Cardiac muscle cell (in vitro differentiated cells and primary cell): ENCODE measurements at regions not wholly inside any gene's neighbourhood (a gene's known extent, or its start where the extent isn't known, plus 50 kb on each side); places are given as distances from the start of the nearest gene placed in this dataset.
"Not testable (repeated sequence)": the region's sequence is repeated elsewhere in the genome, so short reads cannot be mapped to it uniquely, and the experiment has no call there.

Experiments used
- DNase-seq, 2 donors: peaks; one replicate each; pipeline versions ENCODE4 v3.0.0 to v3.0.0-alpha.2; 2010 to 2017; ENCODE audit warnings: low read depth in 1 of 2, low spot score in 1 of 2
- H3K27ac ChIP-seq: fragments of 200-600 bp; sonication (generic); 2 replicates; pipeline ENCODE4 v1.5.1; 2016
- H3K27me3 ChIP-seq: fragments of 200-600 bp; sonication (generic); 2 replicates; pipeline ENCODE4 v1.6.0; 2016; ENCODE audit warnings: control low read depth
- H3K36me3 ChIP-seq: fragments of 200-600 bp; sonication (generic); 2 replicates; pipeline ENCODE4 v1.5.1; 2016; ENCODE audit warnings: control low read depth
- H3K4me1 ChIP-seq: fragments of 200-600 bp; sonication (generic); 2 replicates; pipeline ENCODE4 v1.8.1; 2017; ENCODE audit warnings: low read depth, mild to moderate bottlenecking, mixed run types
- H3K4me3 ChIP-seq: fragments of 200-600 bp; sonication (generic); 2 replicates; pipeline ENCODE4 v1.5.1; 2016; ENCODE audit warnings: mild to moderate bottlenecking
- H3K9me3 ChIP-seq: fragments of 200-600 bp; sonication (generic); 2 replicates; pipeline ENCODE4 v1.5.1; 2017; ENCODE audit warnings: low read depth, mild to moderate bottlenecking, control low read depth
- TF ChIP-seq, protein P1 (sequence below): IDR thresholded peaks from 2 replicates; pipeline ENCODE4 v1.5.1; 2012; ENCODE audit warnings: low read depth, mild to moderate bottlenecking, low read length

DNA sequence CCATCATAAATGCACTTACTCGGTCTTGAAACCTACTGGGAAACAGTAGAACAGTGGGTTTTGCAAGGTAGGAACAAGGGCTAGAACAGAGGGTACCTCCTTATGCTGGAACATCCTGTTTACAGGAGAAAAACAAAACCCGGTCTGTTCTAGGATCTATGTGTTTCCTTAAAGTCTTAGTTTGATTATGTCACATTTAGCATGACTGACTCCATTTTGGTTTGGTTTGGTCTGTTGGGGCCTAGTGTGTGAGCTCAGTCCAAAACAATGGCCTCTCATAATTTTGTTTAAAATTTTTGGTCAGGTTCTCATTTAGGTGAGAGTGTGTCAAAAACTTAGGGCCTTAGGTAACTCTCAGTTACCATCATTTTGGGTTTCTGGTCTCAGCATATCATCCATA lies 96.3 kb upstream of the TRIM24 start:
- no peaks in the 10 kb centered on the region for H3K36me3 ChIP-seq
- DNase-seq = no peak
- H3K4me1 ChIP-seq = no peaks in the 10 kb centered on the region
- H3K27me3 ChIP-seq = no peaks in the 10 kb centered on the region
- TF ChIP-seq, protein P1, sequence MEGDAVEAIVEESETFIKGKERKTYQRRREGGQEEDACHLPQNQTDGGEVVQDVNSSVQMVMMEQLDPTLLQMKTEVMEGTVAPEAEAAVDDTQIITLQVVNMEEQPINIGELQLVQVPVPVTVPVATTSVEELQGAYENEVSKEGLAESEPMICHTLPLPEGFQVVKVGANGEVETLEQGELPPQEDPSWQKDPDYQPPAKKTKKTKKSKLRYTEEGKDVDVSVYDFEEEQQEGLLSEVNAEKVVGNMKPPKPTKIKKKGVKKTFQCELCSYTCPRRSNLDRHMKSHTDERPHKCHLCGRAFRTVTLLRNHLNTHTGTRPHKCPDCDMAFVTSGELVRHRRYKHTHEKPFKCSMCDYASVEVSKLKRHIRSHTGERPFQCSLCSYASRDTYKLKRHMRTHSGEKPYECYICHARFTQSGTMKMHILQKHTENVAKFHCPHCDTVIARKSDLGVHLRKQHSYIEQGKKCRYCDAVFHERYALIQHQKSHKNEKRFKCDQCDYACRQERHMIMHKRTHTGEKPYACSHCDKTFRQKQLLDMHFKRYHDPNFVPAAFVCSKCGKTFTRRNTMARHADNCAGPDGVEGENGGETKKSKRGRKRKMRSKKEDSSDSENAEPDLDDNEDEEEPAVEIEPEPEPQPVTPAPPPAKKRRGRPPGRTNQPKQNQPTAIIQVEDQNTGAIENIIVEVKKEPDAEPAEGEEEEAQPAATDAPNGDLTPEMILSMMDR = no peak
- H3K4me3 ChIP-seq = no peak overlapping the region
- no peak overlapping the region for H3K27ac ChIP-seq
- no peaks in the 10 kb centered on the region for H3K9me3 ChIP-seq

- DNase-seq, H3K27ac ChIP-seq, H3K4me3 ChIP-seq, H3K27me3 ChIP-seq, H3K4me1 ChIP-seq, H3K9me3 ChIP-seq, H3K36me3 ChIP-seq: not testable (repeated sequence)
Observed at GRCh38 chr7:138366137-138366536, 93.9 kb upstream of the TRIM24 start.

- H3K27me3 ChIP-seq, H3K4me1 ChIP-seq, H3K27ac ChIP-seq, H3K4me3 ChIP-seq, DNase-seq, H3K36me3 ChIP-seq, H3K9me3 ChIP-seq: not testable (repeated sequence)
Observed at GRCh38 chr7:138366676-138367075, 93.4 kb upstream of the TRIM24 start.

- Histone ChIP-seq H3K36me3 (no peaks in the 10 kb centered on the region), H3K27me3 (no peaks in the 10 kb centered on the region), H3K9me3 (no peaks in the 10 kb centered on the region), H3K4me3 (no peak overlapping the region), H3K4me1 (peaks cover 11% of the 10 kb centered on the region), H3K27ac (no peak overlapping the region)
- TF ChIP-seq, protein P1 = no peak
- no peak for DNase-seq
Observed at GRCh38 chr7:138369797-138370196, 90.3 kb upstream of the TRIM24 start.

GRCh38 chr7:138370956-138371355 lies 89.1 kb upstream of the TRIM24 start:
- Histone ChIP-seq H3K36me3 (no peaks in the 10 kb centered on the region), H3K4me1 (peaks cover 11% of the 10 kb centered on the region), H3K9me3 (no peaks in the 10 kb centered on the region), H3K27ac (no peak overlapping the region), H3K4me3 (no peak overlapping the region), H3K27me3 (no peaks in the 10 kb centered on the region)
- peak in 1 of 2 donors; percentile 44 for DNase-seq
- TF ChIP-seq, protein P1 = no peak

DNA sequence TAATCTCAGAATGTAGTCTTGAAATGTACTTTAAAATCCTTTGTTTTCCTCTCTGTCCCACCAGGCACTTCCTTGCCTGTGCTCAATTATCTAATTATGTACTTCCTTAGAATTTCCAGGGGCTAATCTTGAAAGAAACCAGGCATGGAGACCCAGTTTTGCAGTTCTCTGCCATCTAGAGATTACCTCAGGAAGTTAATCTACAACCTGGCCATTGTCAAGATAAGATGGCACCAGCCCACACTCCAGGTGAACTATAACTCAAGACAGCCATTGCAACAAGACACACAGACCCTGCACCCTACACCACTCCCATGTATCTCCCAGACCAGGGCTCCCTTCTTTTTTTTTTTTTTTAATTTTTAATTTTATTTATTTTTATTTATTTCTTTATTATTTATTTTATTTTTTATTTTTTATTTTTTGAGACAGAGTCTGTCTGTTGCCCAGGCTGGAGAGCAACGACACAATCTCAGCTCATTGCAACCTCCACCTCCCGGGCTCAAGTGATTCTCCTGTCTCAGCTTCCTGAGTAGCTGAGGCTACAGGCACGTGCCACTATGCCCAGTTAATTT lies 85.9 kb upstream of the TRIM24 start:
- peak overlapping the region; percentile 79 for H3K27ac ChIP-seq
- H3K9me3 ChIP-seq = no peaks in the 10 kb centered on the region
- no peaks in the 10 kb centered on the region for H3K27me3 ChIP-seq
- TF ChIP-seq, protein P1 = no peak
- no peak overlapping the region for H3K4me3 ChIP-seq
- no peaks in the 10 kb centered on the region for H3K36me3 ChIP-seq
- H3K4me1 ChIP-seq = peaks cover 11% of the 10 kb centered on the region
- DNase-seq = peak in 1 of 2 donors; percentile 32

DNA sequence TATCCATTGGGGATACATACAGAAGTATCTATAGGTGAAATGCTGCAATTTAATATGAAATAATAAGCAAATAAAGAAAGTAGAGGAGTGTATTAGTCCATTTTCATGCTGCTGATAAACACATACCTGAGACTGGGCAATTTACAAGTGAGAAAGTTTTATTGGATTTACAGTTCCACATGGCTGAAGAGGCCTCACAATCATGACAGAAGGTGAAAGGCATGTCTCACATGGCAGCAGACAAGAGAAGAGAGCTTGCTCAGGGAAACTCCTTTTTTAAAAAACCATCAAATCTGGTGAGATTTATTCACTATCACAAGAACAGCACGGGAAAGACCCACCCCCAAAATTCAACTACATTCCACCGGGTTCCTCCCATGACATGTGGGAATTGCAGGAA lies 82.8 kb upstream of the TRIM24 start:
- DNase-seq = no peak
- Histone ChIP-seq H3K27me3 (no peaks in the 10 kb centered on the region), H3K9me3 (no peaks in the 10 kb centered on the region), H3K27ac (no peak overlapping the region), H3K36me3 (no peaks in the 10 kb centered on the region), H3K4me1 (peaks cover 11% of the 10 kb centered on the region), H3K4me3 (no peak overlapping the region)
- TF ChIP-seq, protein P1 = no peak
